ENCODE measurements at regions not wholly inside any gene's neighbourhood (a gene's known extent, or its start where the extent isn't known, plus 50 kb on each side); places are given as distances from the start of the nearest gene placed in this dataset.

DNA sequence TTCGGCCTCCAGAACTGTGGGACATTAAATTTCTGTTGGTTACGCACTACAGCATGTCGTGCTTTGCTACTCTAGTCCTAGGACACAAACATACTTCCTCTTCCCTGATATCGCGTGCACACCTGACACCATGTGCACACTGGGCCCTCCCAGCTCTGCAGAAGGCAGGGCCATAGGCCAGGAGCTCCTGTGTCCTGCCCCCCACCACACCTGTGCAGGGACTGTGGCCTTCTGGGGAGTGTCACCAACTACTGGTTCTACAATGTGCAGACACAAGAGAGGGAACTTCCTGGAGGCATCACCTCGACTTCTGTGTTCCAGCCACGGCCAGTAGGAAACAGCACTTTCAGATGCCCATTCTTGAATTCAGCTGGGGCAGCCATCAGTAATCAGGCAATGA is 646.4 kb upstream of the MGMT start:
- Histone ChIP-seq H3K9me2 (ENCODE audit: insufficient read depth) (no peaks in the 10 kb centered on the region), H3K79me2 (ENCODE audit: insufficient read depth, low read length) (no peaks in the 10 kb centered on the region), H3K9ac (ENCODE audit: low read length) (no peak overlapping the region), H2AFZ (ENCODE audit: low read depth, low read length, poor library complexity, severe bottlenecking) (no peak overlapping the region), H3K4me3 (replicated peaks in 1 of 2; ENCODE audit: low read depth in 1 of 2, low read length in 2 of 2) (no peak overlapping the region), H4K20me1 (ENCODE audit: insufficient read depth) (no peaks in the 10 kb centered on the region), H3K27me3 (ENCODE audit: insufficient read depth, low read length) (peaks cover 15% of the 10 kb centered on the region), H3K4me1 (ENCODE audit: control insufficient read depth in 1 of 2, insufficient read depth in 2 of 2, low read length in 2 of 2) (no peaks in the 10 kb centered on the region), H3K4me2 (ENCODE audit: low read length) (no peak overlapping the region), H3K36me3 (ENCODE audit: control insufficient read depth in 1 of 2, insufficient read depth in 2 of 2, low read length in 2 of 2) (no peaks in the 10 kb centered on the region), H3K9me3 (ENCODE audit: control insufficient read depth in 1 of 2, insufficient read depth in 1 of 2, low read depth in 1 of 2, low read length in 2 of 2) (no peaks in the 10 kb centered on the region), H3K27ac (ENCODE audit: low read depth, low read length) (no peak overlapping the region)
- intact Hi-C loops (cut with micrococcal nuclease) = no loop called here
- no TSS peak for BruUV-seq (replicated peaks)
- DNase-seq (ENCODE audit: low read depth, low spot score) (no peak), ATAC-seq (no peak)
- ChIA-PET RAD21 (ENCODE audit: low non-redundant PET in 1 of 2, low total read pairs in 2 of 2, uncharacterized antibody in 2 of 2, unreplicated experiment in 2 of 2) (no interaction called here), POLR2A (no interaction called here), CTCF (no interaction called here)
- TF ChIP-seq, protein P1, sequence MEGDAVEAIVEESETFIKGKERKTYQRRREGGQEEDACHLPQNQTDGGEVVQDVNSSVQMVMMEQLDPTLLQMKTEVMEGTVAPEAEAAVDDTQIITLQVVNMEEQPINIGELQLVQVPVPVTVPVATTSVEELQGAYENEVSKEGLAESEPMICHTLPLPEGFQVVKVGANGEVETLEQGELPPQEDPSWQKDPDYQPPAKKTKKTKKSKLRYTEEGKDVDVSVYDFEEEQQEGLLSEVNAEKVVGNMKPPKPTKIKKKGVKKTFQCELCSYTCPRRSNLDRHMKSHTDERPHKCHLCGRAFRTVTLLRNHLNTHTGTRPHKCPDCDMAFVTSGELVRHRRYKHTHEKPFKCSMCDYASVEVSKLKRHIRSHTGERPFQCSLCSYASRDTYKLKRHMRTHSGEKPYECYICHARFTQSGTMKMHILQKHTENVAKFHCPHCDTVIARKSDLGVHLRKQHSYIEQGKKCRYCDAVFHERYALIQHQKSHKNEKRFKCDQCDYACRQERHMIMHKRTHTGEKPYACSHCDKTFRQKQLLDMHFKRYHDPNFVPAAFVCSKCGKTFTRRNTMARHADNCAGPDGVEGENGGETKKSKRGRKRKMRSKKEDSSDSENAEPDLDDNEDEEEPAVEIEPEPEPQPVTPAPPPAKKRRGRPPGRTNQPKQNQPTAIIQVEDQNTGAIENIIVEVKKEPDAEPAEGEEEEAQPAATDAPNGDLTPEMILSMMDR (IDR thresholded peaks at IDR 0.05 in 2 of 3, conservative IDR thresholded peaks at IDR 0.05 in 1 of 3; ENCODE audit: borderline replicate concordance in 1 of 3, insufficient read depth in 1 of 3, low read depth in 2 of 3, low read length in 2 of 3) = no peak
- TF ChIP-seq, protein P2, sequence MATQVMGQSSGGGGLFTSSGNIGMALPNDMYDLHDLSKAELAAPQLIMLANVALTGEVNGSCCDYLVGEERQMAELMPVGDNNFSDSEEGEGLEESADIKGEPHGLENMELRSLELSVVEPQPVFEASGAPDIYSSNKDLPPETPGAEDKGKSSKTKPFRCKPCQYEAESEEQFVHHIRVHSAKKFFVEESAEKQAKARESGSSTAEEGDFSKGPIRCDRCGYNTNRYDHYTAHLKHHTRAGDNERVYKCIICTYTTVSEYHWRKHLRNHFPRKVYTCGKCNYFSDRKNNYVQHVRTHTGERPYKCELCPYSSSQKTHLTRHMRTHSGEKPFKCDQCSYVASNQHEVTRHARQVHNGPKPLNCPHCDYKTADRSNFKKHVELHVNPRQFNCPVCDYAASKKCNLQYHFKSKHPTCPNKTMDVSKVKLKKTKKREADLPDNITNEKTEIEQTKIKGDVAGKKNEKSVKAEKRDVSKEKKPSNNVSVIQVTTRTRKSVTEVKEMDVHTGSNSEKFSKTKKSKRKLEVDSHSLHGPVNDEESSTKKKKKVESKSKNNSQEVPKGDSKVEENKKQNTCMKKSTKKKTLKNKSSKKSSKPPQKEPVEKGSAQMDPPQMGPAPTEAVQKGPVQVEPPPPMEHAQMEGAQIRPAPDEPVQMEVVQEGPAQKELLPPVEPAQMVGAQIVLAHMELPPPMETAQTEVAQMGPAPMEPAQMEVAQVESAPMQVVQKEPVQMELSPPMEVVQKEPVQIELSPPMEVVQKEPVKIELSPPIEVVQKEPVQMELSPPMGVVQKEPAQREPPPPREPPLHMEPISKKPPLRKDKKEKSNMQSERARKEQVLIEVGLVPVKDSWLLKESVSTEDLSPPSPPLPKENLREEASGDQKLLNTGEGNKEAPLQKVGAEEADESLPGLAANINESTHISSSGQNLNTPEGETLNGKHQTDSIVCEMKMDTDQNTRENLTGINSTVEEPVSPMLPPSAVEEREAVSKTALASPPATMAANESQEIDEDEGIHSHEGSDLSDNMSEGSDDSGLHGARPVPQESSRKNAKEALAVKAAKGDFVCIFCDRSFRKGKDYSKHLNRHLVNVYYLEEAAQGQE (IDR thresholded peaks at IDR 0.05; ENCODE audit: low read depth) = no peak
- TF ChIP-seq CBX3 (IDR thresholded peaks at IDR 0.05; ENCODE audit: low read depth) = no peak
- TF ChIP-seq SIN3A (IDR thresholded peaks at IDR 0.05; ENCODE audit: low read depth) = no peak
- TF ChIP-seq TCF7L2 (IDR thresholded peaks at IDR 0.05; ENCODE audit: borderline replicate concordance, extremely low read depth, insufficient read depth, insufficient read length) = no peak
- no peak for TF ChIP-seq JUND (IDR thresholded peaks at IDR 0.05)
- TF ChIP-seq, protein P3, sequence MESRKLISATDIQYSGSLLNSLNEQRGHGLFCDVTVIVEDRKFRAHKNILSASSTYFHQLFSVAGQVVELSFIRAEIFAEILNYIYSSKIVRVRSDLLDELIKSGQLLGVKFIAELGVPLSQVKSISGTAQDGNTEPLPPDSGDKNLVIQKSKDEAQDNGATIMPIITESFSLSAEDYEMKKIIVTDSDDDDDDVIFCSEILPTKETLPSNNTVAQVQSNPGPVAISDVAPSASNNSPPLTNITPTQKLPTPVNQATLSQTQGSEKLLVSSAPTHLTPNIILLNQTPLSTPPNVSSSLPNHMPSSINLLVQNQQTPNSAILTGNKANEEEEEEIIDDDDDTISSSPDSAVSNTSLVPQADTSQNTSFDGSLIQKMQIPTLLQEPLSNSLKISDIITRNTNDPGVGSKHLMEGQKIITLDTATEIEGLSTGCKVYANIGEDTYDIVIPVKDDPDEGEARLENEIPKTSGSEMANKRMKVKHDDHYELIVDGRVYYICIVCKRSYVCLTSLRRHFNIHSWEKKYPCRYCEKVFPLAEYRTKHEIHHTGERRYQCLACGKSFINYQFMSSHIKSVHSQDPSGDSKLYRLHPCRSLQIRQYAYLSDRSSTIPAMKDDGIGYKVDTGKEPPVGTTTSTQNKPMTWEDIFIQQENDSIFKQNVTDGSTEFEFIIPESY (IDR thresholded peaks at IDR 0.05; ENCODE audit: extremely low read depth, insufficient replicate concordance, low read length) = no peak
- no peak for TF ChIP-seq CEBPB (IDR thresholded peaks at IDR 0.05; ENCODE audit: low read depth)
- TF ChIP-seq RAD21 (IDR thresholded peaks at IDR 0.05; ENCODE audit: low read depth) = no peak
- TF ChIP-seq ELF1 (IDR thresholded peaks at IDR 0.05; ENCODE audit: borderline replicate concordance, low read depth) = no peak
- TF ChIP-seq, protein P4, sequence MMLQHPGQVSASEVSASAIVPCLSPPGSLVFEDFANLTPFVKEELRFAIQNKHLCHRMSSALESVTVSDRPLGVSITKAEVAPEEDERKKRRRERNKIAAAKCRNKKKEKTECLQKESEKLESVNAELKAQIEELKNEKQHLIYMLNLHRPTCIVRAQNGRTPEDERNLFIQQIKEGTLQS (IDR thresholded peaks at IDR 0.05) = no peak
- no peak for TF ChIP-seq POLR2A (IDR thresholded peaks at IDR 0.05; ENCODE audit: borderline replicate concordance, extremely low read depth, insufficient read depth, insufficient read length)
